Astrocyte of the cerebellum (primary cell): ENCODE measurements at regions not wholly inside any gene's neighbourhood (a gene's known extent, or its start where the extent isn't known, plus 50 kb on each side); places are given as distances from the start of the nearest gene placed in this dataset.

Source experiments
- DNase-seq: peaks from one replicate; pipeline ENCODE4 v3.0.0-alpha.2; 2011; ENCODE audit warnings: low read depth
- H3K4me3 ChIP-seq: 2 replicates; pipeline ENCODE4 v1.5.1; 2011; ENCODE audit warnings: mild to moderate bottlenecking, low read depth, low read length, moderate library complexity
- CTCF ChIP-seq: IDR thresholded peaks from 2 replicates; pipeline ENCODE4 v1.5.1; 2012; ENCODE audit warnings: low read length, low read depth, moderate library complexity, mild to moderate bottlenecking; ENCODE audit errors: missing control alignments
- in situ Hi-C: cut with HindIII; loops from 2 replicates; pipeline ENCODE4 v1.10.0; 2017; ENCODE audit warnings: low sequenced_read_pairs

- H3K4me3 ChIP-seq: no peak overlapping the region
- in situ Hi-C loops: no loop called here
- no peak for TF ChIP-seq CTCF
- no peak for DNase-seq
Measured at GRCh38 chr21:15204140-15204969, 139.6 kb upstream of the NRIP1 start.

- DNase-seq: no peak
- in situ Hi-C loops: no loop called here
- no peak overlapping the region for H3K4me3 ChIP-seq
- no peak for TF ChIP-seq CTCF
Measured at GRCh38 chr21:15204970-15205286, 140.1 kb upstream of the NRIP1 start.

GRCh38 chr21:15206514-15206913 is 141.7 kb upstream of the NRIP1 start:
- no peak overlapping the region for H3K4me3 ChIP-seq
- no peak for TF ChIP-seq CTCF
- no peak for DNase-seq
- in situ Hi-C loops: no loop called here

- H3K4me3 ChIP-seq: no peak overlapping the region
- TF ChIP-seq CTCF: no peak
- in situ Hi-C loops: no loop called here
- no peak for DNase-seq
Measured at GRCh38 chr21:15207231-15207630, 142.4 kb upstream of the NRIP1 start.

GRCh38 chr21:15207635-15208370 is 143.0 kb upstream of the NRIP1 start:
- no peak for TF ChIP-seq CTCF
- in situ Hi-C loops: no loop called here
- no peak overlapping the region for H3K4me3 ChIP-seq
- DNase-seq: no peak

- TF ChIP-seq CTCF: no peak
- no peak for DNase-seq
- in situ Hi-C loops: no loop called here
- no peak overlapping the region for H3K4me3 ChIP-seq
Measured at GRCh38 chr21:15208786-15209185, 144.0 kb upstream of the NRIP1 start.
